K562 (cell line): ENCODE measurements at regions not wholly inside any gene's neighbourhood (a gene's known extent, or its start where the extent isn't known, plus 50 kb on each side); places are given as distances from the start of the nearest gene placed in this dataset.

Experiments
- TF ChIP-seq, protein P1 (sequence below): fragments of 200-400 bp; formaldehyde crosslinking; IDR thresholded peaks from 2 replicates; pipeline ENCODE4 v1.6.1; 2017; ENCODE audit warnings: mild to moderate bottlenecking, low read depth, low read length, moderate library complexity

- TF ChIP-seq, protein P1, sequence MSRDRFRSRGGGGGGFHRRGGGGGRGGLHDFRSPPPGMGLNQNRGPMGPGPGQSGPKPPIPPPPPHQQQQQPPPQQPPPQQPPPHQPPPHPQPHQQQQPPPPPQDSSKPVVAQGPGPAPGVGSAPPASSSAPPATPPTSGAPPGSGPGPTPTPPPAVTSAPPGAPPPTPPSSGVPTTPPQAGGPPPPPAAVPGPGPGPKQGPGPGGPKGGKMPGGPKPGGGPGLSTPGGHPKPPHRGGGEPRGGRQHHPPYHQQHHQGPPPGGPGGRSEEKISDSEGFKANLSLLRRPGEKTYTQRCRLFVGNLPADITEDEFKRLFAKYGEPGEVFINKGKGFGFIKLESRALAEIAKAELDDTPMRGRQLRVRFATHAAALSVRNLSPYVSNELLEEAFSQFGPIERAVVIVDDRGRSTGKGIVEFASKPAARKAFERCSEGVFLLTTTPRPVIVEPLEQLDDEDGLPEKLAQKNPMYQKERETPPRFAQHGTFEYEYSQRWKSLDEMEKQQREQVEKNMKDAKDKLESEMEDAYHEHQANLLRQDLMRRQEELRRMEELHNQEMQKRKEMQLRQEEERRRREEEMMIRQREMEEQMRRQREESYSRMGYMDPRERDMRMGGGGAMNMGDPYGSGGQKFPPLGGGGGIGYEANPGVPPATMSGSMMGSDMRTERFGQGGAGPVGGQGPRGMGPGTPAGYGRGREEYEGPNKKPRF = no peak
Measured at GRCh38 chr7:122942059-122942458, 53.4 kb downstream of the TAS2R16 start (continued).
